ENCODE measurements at regions not wholly inside any gene's neighbourhood (a gene's known extent, or its start where the extent isn't known, plus 50 kb on each side); places are given as distances from the start of the nearest gene placed in this dataset.

DNA sequence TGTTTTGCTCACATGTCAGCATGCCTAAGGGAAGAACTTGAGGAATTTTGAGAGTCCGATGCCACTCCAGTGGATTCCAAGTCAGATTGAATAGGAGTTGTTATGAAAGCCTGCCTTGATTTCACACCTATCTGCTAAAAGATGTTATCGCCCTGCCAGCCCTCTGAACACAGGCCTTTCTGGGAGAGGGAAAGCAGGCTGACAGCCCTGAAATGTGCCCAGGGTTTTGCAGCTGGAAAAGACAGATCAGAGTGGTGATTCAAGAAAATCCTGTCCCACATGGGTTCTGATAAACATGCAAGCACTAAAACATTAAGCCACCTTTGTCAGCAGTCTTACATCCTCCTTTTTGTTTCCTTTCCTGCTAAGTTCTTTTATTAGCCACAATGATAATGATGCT lies 1752.9 kb upstream of the CELF4 start (continued):
- TF ChIP-seq, protein P1, sequence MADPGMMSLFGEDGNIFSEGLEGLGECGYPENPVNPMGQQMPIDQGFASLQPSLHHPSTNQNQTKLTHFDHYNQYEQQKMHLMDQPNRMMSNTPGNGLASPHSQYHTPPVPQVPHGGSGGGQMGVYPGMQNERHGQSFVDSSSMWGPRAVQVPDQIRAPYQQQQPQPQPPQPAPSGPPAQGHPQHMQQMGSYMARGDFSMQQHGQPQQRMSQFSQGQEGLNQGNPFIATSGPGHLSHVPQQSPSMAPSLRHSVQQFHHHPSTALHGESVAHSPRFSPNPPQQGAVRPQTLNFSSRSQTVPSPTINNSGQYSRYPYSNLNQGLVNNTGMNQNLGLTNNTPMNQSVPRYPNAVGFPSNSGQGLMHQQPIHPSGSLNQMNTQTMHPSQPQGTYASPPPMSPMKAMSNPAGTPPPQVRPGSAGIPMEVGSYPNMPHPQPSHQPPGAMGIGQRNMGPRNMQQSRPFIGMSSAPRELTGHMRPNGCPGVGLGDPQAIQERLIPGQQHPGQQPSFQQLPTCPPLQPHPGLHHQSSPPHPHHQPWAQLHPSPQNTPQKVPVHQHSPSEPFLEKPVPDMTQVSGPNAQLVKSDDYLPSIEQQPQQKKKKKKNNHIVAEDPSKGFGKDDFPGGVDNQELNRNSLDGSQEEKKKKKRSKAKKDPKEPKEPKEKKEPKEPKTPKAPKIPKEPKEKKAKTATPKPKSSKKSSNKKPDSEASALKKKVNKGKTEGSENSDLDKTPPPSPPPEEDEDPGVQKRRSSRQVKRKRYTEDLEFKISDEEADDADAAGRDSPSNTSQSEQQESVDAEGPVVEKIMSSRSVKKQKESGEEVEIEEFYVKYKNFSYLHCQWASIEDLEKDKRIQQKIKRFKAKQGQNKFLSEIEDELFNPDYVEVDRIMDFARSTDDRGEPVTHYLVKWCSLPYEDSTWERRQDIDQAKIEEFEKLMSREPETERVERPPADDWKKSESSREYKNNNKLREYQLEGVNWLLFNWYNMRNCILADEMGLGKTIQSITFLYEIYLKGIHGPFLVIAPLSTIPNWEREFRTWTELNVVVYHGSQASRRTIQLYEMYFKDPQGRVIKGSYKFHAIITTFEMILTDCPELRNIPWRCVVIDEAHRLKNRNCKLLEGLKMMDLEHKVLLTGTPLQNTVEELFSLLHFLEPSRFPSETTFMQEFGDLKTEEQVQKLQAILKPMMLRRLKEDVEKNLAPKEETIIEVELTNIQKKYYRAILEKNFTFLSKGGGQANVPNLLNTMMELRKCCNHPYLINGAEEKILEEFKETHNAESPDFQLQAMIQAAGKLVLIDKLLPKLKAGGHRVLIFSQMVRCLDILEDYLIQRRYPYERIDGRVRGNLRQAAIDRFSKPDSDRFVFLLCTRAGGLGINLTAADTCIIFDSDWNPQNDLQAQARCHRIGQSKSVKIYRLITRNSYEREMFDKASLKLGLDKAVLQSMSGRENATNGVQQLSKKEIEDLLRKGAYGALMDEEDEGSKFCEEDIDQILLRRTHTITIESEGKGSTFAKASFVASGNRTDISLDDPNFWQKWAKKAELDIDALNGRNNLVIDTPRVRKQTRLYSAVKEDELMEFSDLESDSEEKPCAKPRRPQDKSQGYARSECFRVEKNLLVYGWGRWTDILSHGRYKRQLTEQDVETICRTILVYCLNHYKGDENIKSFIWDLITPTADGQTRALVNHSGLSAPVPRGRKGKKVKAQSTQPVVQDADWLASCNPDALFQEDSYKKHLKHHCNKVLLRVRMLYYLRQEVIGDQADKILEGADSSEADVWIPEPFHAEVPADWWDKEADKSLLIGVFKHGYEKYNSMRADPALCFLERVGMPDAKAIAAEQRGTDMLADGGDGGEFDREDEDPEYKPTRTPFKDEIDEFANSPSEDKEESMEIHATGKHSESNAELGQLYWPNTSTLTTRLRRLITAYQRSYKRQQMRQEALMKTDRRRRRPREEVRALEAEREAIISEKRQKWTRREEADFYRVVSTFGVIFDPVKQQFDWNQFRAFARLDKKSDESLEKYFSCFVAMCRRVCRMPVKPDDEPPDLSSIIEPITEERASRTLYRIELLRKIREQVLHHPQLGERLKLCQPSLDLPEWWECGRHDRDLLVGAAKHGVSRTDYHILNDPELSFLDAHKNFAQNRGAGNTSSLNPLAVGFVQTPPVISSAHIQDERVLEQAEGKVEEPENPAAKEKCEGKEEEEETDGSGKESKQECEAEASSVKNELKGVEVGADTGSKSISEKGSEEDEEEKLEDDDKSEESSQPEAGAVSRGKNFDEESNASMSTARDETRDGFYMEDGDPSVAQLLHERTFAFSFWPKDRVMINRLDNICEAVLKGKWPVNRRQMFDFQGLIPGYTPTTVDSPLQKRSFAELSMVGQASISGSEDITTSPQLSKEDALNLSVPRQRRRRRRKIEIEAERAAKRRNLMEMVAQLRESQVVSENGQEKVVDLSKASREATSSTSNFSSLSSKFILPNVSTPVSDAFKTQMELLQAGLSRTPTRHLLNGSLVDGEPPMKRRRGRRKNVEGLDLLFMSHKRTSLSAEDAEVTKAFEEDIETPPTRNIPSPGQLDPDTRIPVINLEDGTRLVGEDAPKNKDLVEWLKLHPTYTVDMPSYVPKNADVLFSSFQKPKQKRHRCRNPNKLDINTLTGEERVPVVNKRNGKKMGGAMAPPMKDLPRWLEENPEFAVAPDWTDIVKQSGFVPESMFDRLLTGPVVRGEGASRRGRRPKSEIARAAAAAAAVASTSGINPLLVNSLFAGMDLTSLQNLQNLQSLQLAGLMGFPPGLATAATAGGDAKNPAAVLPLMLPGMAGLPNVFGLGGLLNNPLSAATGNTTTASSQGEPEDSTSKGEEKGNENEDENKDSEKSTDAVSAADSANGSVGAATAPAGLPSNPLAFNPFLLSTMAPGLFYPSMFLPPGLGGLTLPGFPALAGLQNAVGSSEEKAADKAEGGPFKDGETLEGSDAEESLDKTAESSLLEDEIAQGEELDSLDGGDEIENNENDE (IDR thresholded peaks at IDR 0.05; ENCODE audit: insufficient replicate concordance, low read length): no peak
- TF ChIP-seq, protein P2, sequence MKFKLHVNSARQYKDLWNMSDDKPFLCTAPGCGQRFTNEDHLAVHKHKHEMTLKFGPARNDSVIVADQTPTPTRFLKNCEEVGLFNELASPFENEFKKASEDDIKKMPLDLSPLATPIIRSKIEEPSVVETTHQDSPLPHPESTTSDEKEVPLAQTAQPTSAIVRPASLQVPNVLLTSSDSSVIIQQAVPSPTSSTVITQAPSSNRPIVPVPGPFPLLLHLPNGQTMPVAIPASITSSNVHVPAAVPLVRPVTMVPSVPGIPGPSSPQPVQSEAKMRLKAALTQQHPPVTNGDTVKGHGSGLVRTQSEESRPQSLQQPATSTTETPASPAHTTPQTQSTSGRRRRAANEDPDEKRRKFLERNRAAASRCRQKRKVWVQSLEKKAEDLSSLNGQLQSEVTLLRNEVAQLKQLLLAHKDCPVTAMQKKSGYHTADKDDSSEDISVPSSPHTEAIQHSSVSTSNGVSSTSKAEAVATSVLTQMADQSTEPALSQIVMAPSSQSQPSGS (IDR thresholded peaks at IDR 0.05; ENCODE audit: low read length): no peak
- TF ChIP-seq TAF1 (IDR thresholded peaks at IDR 0.05; ENCODE audit: low read depth, low read length) (no peak), RXRA (IDR thresholded peaks at IDR 0.05; ENCODE audit: insufficient read depth, low read depth, low read length) (no peak), RNF2 (IDR thresholded peaks at IDR 0.05; ENCODE audit: borderline replicate concordance, low read depth, low read length, missing control alignments, poor library complexity, severe bottlenecking) (no peak), TAF7 (optimal IDR thresholded peaks at IDR 0.05; ENCODE audit: borderline replicate concordance, low read depth, low read length) (no peak), SP4 (IDR thresholded peaks at IDR 0.05; ENCODE audit: low read length) (no peak), GTF2F1 (IDR thresholded peaks at IDR 0.05; ENCODE audit: borderline replicate concordance, low read depth, low read length) (no peak)
- TF ChIP-seq, protein P3, sequence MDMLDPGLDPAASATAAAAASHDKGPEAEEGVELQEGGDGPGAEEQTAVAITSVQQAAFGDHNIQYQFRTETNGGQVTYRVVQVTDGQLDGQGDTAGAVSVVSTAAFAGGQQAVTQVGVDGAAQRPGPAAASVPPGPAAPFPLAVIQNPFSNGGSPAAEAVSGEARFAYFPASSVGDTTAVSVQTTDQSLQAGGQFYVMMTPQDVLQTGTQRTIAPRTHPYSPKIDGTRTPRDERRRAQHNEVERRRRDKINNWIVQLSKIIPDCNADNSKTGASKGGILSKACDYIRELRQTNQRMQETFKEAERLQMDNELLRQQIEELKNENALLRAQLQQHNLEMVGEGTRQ (IDR thresholded peaks at IDR 0.05; ENCODE audit: low read length): no peak

Measured in H1 (cell line).